GM13977 (cell line): ENCODE measurements at regions not wholly inside any gene's neighbourhood (a gene's known extent, or its start where the extent isn't known, plus 50 kb on each side); places are given as distances from the start of the nearest gene placed in this dataset.

Experiments
- DNase-seq: peaks from one replicate; pipeline ENCODE4 v3.0.0; 2012; ENCODE audit warnings: low spot score
- in situ Hi-C: fragments of 300-500 bp; cut with MboI; formaldehyde crosslinking; loops from one replicate; pipeline ENCODE4 v1.12.0; 2022; ENCODE audit warnings: low sequenced_read_pairs, low pct_unique_long_range_greater_than_20kb, mixed read lengths, inconsistent platforms; ENCODE audit not compliant: unreplicated experiment
- TF ChIP-seq, protein P1 (sequence below): IDR thresholded peaks from 2 replicates; pipeline ENCODE4 v1.5.1; 2012; ENCODE audit warnings: mild to moderate bottlenecking, control low read depth; ENCODE audit not compliant: insufficient read depth; ENCODE audit errors: extremely low read depth, missing control alignments

DNA sequence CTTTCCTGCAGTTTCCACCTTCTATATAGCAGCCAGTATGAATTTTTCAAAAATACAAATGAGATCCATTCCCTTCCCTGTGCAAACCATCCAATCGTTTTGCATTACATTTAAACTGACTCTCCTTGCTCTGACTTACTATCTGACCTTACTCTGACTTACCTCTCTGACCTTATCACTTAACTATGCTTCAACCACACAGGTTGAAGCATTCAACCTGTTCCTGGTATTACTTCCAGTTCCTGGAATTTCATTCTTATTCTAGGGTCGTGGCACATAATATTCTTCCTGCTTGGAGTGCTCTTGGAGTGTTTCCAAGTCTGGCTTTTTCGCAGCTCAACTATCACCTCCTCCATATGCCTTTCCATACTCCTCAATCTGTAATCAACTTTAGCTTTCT, 850.6 kb upstream of the CHAC2 start:
- no peak for DNase-seq
- in situ Hi-C loops, result no loop called here
- TF ChIP-seq, protein P1, sequence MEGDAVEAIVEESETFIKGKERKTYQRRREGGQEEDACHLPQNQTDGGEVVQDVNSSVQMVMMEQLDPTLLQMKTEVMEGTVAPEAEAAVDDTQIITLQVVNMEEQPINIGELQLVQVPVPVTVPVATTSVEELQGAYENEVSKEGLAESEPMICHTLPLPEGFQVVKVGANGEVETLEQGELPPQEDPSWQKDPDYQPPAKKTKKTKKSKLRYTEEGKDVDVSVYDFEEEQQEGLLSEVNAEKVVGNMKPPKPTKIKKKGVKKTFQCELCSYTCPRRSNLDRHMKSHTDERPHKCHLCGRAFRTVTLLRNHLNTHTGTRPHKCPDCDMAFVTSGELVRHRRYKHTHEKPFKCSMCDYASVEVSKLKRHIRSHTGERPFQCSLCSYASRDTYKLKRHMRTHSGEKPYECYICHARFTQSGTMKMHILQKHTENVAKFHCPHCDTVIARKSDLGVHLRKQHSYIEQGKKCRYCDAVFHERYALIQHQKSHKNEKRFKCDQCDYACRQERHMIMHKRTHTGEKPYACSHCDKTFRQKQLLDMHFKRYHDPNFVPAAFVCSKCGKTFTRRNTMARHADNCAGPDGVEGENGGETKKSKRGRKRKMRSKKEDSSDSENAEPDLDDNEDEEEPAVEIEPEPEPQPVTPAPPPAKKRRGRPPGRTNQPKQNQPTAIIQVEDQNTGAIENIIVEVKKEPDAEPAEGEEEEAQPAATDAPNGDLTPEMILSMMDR, result no peak

DNA sequence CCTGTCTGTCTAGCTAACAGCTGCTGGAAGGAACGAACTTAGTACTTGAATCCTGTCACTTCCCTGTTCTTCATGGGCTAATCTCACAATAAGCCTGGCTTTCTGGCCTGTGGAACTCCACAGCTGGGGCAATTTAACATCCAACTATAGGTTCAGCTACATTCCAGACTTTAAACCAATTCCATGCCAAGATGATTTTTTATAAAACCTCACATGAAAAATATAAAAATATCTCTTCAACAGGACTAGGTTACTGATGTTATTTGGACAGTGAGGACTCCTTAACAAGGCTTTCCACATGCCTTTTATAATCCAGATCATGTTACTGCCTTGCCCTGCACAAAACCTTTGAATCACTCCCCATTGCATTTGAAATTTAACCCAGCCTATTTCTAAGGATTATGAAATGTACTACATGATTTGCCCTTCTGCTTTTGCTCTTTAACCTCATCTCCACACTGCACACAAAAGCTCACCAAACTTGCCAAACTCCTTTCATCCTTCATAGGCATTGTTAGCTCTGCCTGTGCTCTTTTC, 863.2 kb upstream of the CHAC2 start:
- TF ChIP-seq, protein P1, result no peak
- in situ Hi-C loops, result no loop called here
- no peak for DNase-seq

DNA sequence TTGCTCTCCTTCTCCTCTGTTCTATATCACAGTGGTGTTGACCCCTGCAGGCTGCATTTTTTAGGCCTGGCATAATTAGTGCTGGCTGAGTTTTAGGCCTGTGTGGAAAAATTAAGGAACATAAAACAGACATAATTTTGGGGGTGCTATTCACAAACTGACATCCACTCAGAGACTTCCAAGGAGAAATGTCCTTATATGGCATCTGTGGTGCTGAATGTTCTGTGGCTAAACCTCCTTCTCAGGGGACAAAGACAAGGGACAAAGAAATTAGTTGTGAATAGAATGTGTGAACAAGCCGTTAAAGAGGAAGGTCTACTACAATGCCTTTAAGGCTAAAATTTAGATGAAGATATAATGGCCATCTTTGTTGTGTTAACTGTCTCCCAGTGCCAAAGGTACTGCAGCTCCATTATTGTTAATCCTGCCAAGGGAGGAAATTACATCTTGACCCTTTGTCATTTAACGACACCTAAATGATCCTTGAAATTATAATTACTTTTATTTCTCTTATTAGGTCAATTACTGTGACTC, 870.0 kb upstream of the CHAC2 start:
- TF ChIP-seq, protein P1, result no peak
- in situ Hi-C loops, result no loop called here
- DNase-seq, result no peak

DNA sequence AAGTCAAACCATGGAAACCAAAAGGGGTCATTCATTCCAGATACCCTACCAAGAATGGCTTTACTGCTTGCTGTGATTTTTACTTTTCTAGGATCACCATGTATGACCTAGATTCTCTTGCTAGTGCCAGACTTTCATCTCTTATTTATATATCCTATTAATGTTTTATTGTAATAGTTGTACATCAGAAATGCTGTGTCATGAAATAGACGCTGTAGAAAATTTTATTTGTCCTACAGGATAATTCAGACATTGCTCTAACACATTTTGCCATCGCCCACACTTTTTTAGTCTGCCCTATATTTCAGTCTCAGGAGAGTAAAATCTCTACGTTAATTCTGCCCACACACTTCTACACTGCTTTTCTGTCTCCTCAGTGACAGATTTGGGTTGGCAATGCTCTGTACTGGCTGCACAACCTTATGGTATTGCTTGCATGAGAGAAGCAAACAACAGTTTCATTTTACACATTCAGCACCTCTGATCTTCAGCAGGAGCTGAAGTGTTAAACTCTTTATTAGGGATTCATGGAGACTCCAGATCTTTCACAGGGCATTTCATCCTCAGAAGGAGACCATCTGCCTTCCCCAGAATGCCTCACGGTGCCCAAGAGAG, 871.8 kb upstream of the CHAC2 start:
- in situ Hi-C loops, result no loop called here
- TF ChIP-seq, protein P1, result no peak
- no peak for DNase-seq

DNA sequence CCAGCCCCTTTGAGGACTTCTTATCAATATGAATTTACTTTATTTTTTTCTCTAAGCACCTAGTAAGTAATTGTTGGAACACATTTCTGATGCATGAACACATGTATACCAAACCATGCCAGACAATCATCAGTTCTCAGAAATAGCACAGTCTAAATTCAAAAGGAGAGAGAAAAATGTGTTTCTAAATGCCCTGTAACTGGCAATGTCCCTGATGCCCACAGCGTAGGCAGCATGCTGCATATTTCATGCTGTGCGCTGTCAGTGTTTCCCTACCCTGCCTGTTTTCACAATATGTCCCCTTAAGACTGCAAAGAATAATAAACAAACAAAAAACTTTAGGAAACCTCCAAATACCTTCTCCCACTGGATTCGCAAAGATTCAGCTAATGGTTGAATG, 881.0 kb upstream of the CHAC2 start:
- no peak for DNase-seq
- in situ Hi-C loops, result no loop called here
- TF ChIP-seq, protein P1, result no peak

DNA sequence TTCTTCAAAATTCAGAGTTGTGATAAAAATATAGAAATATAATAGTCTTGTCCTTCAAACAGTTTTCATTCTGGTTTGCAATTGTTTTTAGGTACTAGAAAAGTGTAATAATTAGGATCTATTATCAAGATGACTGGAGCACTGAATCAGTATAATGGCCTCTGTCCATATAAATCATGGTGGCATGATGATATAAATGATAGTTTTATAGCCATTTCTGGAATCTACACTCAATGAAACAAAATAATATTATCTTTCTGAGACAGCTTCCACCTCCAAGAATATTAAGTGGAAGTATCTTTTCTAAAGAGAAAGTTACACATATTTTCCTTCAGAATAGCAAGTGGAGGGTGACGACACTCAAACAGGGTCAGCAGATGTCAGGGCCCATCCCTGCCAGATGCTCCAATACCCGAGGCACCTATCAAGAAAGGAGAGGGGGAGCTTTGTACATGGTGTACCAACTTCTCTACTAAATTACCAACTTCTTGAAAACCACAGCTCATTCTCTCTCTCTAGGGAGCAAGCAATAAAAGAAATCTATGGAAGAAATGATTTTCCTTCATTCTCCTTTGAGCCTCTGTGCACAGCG, 882.7 kb upstream of the CHAC2 start:
- TF ChIP-seq, protein P1, result no peak
- DNase-seq, result no peak
- in situ Hi-C loops, result no loop called here
